ENCODE measurements at regions not wholly inside any gene's neighbourhood (a gene's known extent, or its start where the extent isn't known, plus 50 kb on each side); places are given as distances from the start of the nearest gene placed in this dataset.
A peak's percentile ranks its signal among the peaks of the same experiment; 100 is the strongest.
"Not testable (repeated sequence)": the region's sequence is repeated elsewhere in the genome, so short reads cannot be mapped to it uniquely, and the experiment has no call there.

GRCh38 chr4:187332141-187332540, 608.5 kb upstream of the FAT1 start:
- no peak for DNase-seq (ENCODE audit: low read depth, low spot score)

GRCh38 chr4:187333151-187333550, 609.5 kb upstream of the FAT1 start:
- DNase-seq (ENCODE audit: low read depth, low spot score) = no peak

DNA sequence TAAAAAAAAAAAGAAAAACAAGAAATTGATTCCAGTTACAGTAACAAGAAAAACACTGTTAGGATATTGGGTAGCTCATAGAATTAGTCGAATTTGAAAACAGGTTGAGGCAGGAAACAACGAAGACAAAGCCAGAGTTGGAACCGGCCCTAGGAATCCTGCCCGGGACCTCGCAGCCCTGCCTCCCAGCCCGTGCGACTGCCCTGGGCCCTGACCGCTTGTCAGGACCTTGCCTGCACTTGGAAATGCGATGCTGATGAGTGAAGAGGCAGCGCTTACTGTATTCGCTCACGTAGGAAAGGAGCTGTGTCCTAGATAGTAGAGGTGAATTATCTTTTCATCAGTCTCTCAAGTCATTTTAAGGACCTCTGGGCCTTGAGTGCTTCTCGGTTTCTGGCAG, 611.7 kb upstream of the FAT1 start:
- no peak for DNase-seq (ENCODE audit: low read depth, low spot score)

DNA sequence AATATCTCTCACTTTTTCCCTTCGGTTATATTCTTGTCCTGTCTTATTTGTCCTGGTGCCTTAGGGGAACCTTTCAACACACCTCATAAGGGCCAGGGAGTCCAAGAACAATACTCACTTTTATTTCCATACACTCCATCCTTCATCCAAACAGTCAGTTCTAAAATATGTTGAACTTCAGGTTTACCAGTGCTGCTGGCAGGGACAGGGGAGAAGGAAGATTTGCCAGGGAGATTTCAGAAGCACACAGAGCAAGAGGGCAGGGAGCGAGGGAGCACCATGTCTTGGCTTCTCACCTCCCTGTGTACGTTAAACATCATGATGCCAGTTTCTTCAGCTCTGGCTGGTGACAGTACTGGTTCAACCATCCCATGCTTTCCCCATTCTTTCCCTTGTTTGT, 631.1 kb upstream of the FAT1 start:
- DNase-seq (ENCODE audit: low read depth, low spot score) = no peak

- DNase-seq (ENCODE audit: low read depth, low spot score) = no peak
Observed at GRCh38 chr4:187357045-187357643, 633.5 kb upstream of the FAT1 start.

GRCh38 chr4:187357821-187358220, 634.2 kb upstream of the FAT1 start:
- no peak for DNase-seq (ENCODE audit: low read depth, low spot score)

DNA sequence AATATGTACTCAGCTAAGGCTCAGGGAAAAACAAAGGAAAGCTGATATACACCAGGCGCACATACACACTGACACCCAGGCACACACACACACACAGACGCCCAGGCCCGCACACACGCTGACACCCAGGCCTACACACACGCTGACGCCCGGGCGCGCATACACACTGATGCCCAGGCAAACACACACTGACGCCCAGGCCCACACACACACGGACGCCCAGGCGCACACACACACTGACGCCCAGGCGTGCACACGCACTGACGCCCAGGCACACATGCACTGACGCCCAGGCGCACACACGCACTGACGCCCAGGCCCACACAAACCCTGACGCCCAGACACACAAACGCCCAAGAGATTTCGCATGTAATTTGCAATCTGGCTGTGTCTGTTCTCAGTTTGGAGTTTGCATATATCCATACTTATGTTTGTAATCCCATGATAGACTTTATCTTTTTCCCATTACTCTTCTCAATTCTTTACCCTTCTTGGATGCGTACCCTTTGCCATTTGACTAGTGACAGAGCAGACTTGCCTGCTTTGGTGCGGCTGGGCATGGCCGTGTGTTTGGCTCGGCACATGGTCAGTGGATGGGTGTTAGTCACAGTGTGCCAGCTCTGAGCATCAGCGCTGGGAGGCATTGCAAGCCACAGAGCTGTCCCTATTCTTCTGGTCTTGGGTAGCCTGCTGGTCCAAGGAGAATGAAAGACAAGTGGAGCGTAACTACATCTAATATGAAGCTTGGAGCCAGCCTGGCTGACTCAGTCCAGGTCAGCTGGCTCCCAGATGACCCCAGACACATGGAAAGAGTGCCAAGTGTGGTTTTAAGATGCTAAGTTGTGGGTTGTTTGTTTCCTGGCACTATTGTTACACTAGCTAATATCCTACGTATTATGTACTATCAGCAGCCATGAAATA, 632.4 kb upstream of the ZFP42 start:
- DNase-seq (ENCODE audit: low read depth, low spot score) = no peak

DNA sequence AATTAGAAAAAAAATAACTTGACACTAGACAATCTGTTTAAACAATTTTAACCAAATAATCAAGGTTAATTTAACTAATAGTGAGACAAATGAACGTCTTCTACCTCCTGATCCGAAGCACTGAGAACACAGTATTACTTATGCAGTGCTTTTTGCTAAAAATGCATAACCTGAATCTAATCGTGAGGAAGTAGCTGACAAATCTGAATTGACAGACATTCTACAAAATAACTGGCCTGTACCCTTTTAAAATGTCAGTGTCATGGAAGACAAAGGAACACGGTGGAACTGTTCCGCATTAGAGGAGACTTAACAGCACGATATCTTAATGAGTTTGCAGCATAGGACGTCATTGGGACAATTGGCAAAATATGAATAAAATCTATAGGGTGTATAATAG, 631.2 kb upstream of the ZFP42 start:
- DNase-seq (ENCODE audit: low read depth, low spot score) = no peak

GRCh38 chr4:187364851-187365250, 630.7 kb upstream of the ZFP42 start:
- no peak for DNase-seq (ENCODE audit: low read depth, low spot score)

GRCh38 chr4:187366530-187366929, 629.0 kb upstream of the ZFP42 start:
- no peak for DNase-seq (ENCODE audit: low read depth, low spot score)

DNA sequence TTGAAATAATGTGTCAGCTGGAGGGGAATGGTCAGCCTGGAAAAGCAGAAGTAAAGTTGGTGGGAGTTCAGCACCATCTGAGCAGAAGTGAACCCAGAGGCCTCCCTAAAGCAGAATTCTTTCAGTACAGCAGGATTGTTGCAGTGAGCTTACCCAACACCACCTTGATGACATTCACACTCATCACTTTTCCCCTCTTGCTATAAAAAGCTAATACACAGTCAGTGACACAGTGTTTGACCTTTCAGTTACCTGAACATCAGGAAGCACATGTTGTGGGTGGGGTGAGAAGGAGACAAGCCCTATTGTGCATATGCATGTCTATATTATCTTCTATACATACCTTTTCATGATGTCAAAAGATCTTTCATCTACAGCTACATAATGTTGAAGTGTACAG, 624.7 kb upstream of the ZFP42 start:
- no peak for DNase-seq (ENCODE audit: low read depth, low spot score)

GRCh38 chr4:187378441-187378840, 617.1 kb upstream of the ZFP42 start:
- DNase-seq (ENCODE audit: low read depth, low spot score) = no peak

DNA sequence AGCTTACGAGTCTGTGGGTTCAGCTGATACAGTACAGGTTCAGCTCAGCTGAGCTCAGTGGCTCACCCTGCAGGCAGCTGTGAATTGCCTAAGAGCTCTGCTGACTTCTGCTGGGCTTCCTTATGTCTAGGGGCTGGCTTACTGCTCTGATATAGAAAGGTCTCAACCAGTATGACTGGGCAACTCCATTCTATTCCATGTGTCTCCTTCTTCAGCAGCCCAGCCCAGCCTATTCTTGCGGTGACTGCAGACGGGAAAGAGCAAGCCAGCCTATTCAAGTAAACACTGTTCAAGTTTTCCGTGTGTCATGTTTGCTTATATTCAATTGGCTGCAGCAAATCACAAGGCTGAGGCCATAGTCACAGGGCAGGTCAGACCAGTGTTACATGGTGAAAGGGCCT, 615.4 kb upstream of the ZFP42 start:
- DNase-seq (ENCODE audit: low read depth, low spot score) = peak; percentile 47

GRCh38 chr4:187383181-187383580, 612.4 kb upstream of the ZFP42 start:
- DNase-seq (ENCODE audit: low read depth, low spot score) = no peak

- no peak for DNase-seq (ENCODE audit: low read depth, low spot score)
Observed at GRCh38 chr4:187387739-187388138, 607.8 kb upstream of the ZFP42 start.

DNA sequence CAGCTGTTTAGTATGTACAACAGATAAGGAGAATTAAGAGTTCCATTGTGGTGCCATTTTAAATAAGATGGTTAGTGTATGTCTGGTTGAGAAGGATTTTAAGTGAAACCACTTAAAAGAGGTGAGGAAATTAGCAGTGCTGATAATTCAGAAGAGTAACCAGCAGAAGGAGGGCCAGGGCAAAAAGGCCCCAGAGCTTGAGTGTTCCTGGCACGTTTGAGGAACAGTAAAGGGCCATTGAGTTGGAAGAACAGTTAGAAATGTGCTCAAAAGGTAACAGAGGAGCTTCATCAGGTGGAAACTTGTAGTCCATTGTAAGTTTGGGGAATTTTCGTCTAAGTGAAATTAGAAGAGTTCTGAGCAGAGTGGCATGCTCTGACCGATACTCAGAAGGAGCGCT, 606.2 kb upstream of the ZFP42 start:
- DNase-seq (ENCODE audit: low read depth, low spot score) = no peak

- DNase-seq (ENCODE audit: low read depth, low spot score) = no peak
Observed at GRCh38 chr4:187390646-187391045, 604.9 kb upstream of the ZFP42 start.

GRCh38 chr4:187393531-187394344, 601.8 kb upstream of the ZFP42 start:
- no peak for DNase-seq (ENCODE audit: low read depth, low spot score)

DNA sequence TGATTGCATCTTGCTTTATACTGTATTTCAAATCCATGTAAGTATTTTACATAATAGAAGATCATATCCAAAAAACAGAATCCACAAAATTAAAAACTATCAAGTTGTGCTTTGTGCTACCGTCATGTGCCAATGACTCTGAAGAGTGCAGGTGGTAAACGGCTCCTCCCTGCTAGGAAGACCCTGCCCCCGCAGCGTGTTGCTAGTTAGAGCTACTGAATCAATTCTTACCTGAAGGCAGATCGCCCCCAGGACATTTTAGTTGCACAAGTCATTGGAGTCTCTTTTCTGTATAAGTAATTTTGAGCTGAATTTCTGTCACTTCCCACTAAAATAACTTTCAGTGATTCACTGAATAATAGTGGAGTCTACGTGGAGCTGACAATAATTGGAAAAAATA, 599.5 kb upstream of the ZFP42 start:
- no peak for DNase-seq (ENCODE audit: low read depth, low spot score)

GRCh38 chr4:187408447-187408846, 587.1 kb upstream of the ZFP42 start:
- not testable (repeated sequence) for DNase-seq (ENCODE audit: low read depth, low spot score)

- DNase-seq (ENCODE audit: low read depth, low spot score) = no peak
Observed at GRCh38 chr4:187413564-187414358, 581.8 kb upstream of the ZFP42 start.

DNA sequence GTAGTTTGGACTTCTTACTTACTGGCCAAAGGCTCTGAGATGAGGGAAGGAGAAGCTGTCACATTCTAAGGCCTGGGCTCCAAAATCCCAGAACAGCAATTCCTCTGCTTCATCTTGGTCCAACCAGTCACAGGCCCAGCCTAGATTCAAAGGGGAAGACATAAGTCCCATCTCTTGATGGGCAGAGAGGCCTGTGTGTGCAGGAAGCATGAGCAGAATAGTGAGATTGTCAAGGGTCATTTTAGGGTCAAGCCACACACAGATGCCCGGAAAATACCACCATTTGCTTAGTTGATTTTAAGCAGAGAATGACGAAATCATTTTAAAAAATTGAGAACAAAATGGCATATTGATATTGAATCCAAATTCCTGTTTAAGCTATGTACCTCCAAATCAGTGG, 580.9 kb upstream of the ZFP42 start:
- DNase-seq (ENCODE audit: low read depth, low spot score) = no peak

Measured in iPS DF 19.7 (cell line).